ENCODE measurements at regions not wholly inside any gene's neighbourhood (a gene's known extent, or its start where the extent isn't known, plus 50 kb on each side); places are given as distances from the start of the nearest gene placed in this dataset.

DNA sequence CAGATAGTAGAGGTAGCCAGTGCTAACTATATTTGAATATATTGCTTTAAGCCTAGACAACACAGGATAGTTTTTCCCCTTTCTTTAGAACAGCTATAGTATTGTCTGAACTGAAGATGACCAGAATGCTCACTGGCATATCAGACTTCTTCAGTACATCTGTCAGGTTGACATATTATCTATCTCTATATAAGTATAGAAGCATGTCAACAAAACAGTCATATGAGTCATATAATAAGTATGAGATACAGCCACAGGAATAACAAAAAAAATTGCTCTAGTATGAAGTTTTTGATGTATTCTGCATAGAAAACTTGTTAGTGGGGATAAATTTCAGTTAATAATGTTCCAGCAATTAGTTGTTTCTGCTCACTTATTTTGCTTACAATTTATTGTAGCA is 767.7 kb downstream of the LRFN5 start:
- TF ChIP-seq TOX (CRISPR knock-in tag; IDR thresholded peaks at IDR 0.05; ENCODE audit: borderline replicate concordance), result no peak
- TF ChIP-seq, protein P1, sequence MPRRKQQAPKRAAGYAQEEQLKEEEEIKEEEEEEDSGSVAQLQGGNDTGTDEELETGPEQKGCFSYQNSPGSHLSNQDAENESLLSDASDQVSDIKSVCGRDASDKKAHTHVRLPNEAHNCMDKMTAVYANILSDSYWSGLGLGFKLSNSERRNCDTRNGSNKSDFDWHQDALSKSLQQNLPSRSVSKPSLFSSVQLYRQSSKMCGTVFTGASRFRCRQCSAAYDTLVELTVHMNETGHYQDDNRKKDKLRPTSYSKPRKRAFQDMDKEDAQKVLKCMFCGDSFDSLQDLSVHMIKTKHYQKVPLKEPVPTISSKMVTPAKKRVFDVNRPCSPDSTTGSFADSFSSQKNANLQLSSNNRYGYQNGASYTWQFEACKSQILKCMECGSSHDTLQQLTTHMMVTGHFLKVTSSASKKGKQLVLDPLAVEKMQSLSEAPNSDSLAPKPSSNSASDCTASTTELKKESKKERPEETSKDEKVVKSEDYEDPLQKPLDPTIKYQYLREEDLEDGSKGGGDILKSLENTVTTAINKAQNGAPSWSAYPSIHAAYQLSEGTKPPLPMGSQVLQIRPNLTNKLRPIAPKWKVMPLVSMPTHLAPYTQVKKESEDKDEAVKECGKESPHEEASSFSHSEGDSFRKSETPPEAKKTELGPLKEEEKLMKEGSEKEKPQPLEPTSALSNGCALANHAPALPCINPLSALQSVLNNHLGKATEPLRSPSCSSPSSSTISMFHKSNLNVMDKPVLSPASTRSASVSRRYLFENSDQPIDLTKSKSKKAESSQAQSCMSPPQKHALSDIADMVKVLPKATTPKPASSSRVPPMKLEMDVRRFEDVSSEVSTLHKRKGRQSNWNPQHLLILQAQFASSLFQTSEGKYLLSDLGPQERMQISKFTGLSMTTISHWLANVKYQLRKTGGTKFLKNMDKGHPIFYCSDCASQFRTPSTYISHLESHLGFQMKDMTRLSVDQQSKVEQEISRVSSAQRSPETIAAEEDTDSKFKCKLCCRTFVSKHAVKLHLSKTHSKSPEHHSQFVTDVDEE (CRISPR knock-in tag; IDR thresholded peaks at IDR 0.05), result no peak
- TF ChIP-seq, protein P2, sequence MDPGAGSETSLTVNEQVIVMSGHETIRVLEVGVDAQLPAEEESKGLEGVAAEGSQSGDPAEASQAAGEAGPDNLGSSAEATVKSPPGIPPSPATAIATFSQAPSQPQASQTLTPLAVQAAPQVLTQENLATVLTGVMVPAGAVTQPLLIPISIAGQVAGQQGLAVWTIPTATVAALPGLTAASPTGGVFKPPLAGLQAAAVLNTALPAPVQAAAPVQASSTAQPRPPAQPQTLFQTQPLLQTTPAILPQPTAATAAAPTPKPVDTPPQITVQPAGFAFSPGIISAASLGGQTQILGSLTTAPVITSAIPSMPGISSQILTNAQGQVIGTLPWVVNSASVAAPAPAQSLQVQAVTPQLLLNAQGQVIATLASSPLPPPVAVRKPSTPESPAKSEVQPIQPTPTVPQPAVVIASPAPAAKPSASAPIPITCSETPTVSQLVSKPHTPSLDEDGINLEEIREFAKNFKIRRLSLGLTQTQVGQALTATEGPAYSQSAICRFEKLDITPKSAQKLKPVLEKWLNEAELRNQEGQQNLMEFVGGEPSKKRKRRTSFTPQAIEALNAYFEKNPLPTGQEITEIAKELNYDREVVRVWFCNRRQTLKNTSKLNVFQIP (CRISPR knock-in tag; IDR thresholded peaks at IDR 0.05; ENCODE audit: borderline replicate concordance, low read depth), result no peak
- TF ChIP-seq ZNF70 (CRISPR knock-in tag; IDR thresholded peaks at IDR 0.05), result no peak
- no peak for TF ChIP-seq ZFP30 (CRISPR knock-in tag; IDR thresholded peaks at IDR 0.05)
- no peak for TF ChIP-seq OSR1 (CRISPR knock-in tag; IDR thresholded peaks at IDR 0.05)
- no peak for TF ChIP-seq TCF4 (CRISPR knock-in tag; IDR thresholded peaks at IDR 0.05; ENCODE audit: borderline replicate concordance)
- ATAC-seq, result no peak

DNA sequence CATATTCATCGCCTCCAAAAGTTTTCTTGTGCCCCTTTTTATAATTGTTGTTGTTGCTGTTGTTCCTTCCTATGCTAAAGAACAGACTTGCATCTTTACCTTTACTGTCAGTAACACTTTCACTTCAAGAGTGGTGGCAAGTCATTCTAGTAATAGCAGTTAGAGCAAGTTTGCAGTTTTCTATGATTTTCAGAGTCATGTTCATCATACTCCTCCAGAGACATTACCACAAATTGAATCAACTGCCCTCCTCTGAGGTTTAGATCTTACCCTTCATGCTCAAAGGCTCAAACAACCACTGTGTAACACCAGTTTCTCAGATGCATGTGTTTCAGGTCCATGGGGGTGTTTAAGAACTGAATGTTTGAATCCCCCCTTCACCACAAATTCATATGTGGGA is 763.4 kb downstream of the LRFN5 start:
- no peak for ATAC-seq
- no peak for TF ChIP-seq RARB (CRISPR knock-in tag; IDR thresholded peaks at IDR 0.05)
- TF ChIP-seq, protein P3, sequence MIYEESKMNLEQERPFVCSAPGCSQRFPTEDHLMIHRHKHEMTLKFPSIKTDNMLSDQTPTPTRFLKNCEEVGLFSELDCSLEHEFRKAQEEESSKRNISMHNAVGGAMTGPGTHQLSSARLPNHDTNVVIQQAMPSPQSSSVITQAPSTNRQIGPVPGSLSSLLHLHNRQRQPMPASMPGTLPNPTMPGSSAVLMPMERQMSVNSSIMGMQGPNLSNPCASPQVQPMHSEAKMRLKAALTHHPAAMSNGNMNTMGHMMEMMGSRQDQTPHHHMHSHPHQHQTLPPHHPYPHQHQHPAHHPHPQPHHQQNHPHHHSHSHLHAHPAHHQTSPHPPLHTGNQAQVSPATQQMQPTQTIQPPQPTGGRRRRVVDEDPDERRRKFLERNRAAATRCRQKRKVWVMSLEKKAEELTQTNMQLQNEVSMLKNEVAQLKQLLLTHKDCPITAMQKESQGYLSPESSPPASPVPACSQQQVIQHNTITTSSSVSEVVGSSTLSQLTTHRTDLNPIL (CRISPR knock-in tag; IDR thresholded peaks at IDR 0.05; ENCODE audit: low read depth), result no peak

DNA sequence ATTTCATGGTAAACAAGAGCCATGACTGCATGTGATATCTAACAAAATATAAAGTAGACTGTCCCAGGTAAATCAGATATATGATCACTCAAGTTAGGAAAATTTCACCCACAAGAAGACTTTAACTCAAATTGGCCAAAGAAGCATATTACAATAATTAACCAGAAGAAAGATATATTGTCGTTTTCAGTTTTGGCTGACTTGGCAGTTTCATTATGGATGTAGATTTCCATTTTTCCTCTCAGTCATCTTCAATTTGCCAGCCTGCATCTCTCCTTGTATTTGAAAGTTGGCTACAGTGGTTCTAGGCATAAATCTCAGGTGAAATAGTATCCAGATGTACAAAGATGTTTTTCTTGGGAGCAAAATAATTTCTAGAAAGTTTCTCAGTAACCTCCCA is 761.6 kb downstream of the LRFN5 start:
- TF ChIP-seq RARB (CRISPR knock-in tag; IDR thresholded peaks at IDR 0.05) (no peak), SNAI2 (CRISPR knock-in tag; IDR thresholded peaks at IDR 0.05) (no peak), OSR1 (CRISPR knock-in tag; IDR thresholded peaks at IDR 0.05) (no peak), TCF4 (CRISPR knock-in tag; IDR thresholded peaks at IDR 0.05; ENCODE audit: borderline replicate concordance) (no peak), ESRRG (CRISPR knock-in tag; IDR thresholded peaks at IDR 0.05) (no peak), ZNF70 (CRISPR knock-in tag; IDR thresholded peaks at IDR 0.05) (no peak)
- TF ChIP-seq, protein P3 (CRISPR knock-in tag; IDR thresholded peaks at IDR 0.05; ENCODE audit: low read depth), result no peak
- TF ChIP-seq, protein P4, sequence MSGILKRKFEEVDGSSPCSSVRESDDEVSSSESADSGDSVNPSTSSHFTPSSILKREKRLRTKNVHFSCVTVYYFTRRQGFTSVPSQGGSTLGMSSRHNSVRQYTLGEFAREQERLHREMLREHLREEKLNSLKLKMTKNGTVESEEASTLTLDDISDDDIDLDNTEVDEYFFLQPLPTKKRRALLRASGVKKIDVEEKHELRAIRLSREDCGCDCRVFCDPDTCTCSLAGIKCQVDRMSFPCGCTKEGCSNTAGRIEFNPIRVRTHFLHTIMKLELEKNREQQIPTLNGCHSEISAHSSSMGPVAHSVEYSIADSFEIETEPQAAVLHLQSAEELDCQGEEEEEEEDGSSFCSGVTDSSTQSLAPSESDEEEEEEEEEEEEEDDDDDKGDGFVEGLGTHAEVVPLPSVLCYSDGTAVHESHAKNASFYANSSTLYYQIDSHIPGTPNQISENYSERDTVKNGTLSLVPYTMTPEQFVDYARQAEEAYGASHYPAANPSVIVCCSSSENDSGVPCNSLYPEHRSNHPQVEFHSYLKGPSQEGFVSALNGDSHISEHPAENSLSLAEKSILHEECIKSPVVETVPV (CRISPR knock-in tag; IDR thresholded peaks at IDR 0.05), result no peak
- TF ChIP-seq, protein P2 (CRISPR knock-in tag; IDR thresholded peaks at IDR 0.05; ENCODE audit: borderline replicate concordance, low read depth), result no peak
- no peak for ATAC-seq

DNA sequence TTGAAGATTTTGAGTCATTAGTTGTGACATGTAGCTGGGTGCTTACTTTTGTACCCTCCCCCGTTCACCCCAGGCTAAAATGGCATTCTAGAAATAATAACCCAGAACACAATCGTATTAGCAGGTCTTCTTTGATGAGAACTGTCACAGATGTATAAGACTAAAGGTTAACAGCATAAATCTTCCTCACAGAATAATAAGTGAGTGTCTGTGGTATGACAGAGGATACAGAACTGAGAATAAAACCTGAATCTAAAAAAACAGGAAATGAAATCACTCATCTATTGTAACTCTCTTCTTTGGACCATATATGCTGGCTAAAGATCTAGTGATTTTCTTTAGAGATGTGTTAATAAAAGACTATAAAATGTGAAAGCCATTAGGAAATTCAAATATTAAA is 746.6 kb downstream of the LRFN5 start:
- no peak for ATAC-seq
- no peak for TF ChIP-seq ZFP30 (CRISPR knock-in tag; IDR thresholded peaks at IDR 0.05)
- TF ChIP-seq ESRRG (CRISPR knock-in tag; IDR thresholded peaks at IDR 0.05), result no peak
- TF ChIP-seq, protein P1 (CRISPR knock-in tag; IDR thresholded peaks at IDR 0.05), result no peak
- TF ChIP-seq SNAI2 (CRISPR knock-in tag; IDR thresholded peaks at IDR 0.05), result no peak
- no peak for TF ChIP-seq RARB (CRISPR knock-in tag; IDR thresholded peaks at IDR 0.05)
- no peak for TF ChIP-seq PPARA (CRISPR knock-in tag; IDR thresholded peaks at IDR 0.05; ENCODE audit: borderline replicate concordance)
- TF ChIP-seq, protein P5, sequence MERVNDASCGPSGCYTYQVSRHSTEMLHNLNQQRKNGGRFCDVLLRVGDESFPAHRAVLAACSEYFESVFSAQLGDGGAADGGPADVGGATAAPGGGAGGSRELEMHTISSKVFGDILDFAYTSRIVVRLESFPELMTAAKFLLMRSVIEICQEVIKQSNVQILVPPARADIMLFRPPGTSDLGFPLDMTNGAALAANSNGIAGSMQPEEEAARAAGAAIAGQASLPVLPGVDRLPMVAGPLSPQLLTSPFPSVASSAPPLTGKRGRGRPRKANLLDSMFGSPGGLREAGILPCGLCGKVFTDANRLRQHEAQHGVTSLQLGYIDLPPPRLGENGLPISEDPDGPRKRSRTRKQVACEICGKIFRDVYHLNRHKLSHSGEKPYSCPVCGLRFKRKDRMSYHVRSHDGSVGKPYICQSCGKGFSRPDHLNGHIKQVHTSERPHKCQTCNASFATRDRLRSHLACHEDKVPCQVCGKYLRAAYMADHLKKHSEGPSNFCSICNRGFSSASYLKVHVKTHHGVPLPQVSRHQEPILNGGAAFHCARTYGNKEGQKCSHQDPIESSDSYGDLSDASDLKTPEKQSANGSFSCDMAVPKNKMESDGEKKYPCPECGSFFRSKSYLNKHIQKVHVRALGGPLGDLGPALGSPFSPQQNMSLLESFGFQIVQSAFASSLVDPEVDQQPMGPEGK (CRISPR knock-in tag; IDR thresholded peaks at IDR 0.05; ENCODE audit: borderline replicate concordance), result no peak
- TF ChIP-seq, protein P3 (CRISPR knock-in tag; IDR thresholded peaks at IDR 0.05; ENCODE audit: low read depth), result no peak
- TF ChIP-seq ZC3H10 (CRISPR knock-in tag; IDR thresholded peaks at IDR 0.05), result no peak
- TF ChIP-seq GLIS3 (CRISPR knock-in tag; IDR thresholded peaks at IDR 0.05), result no peak
- TF ChIP-seq BACH2 (CRISPR knock-in tag; IDR thresholded peaks at IDR 0.05; ENCODE audit: borderline replicate concordance), result no peak
- TF ChIP-seq ZNF8 (CRISPR knock-in tag; IDR thresholded peaks at IDR 0.05), result no peak
